ENCODE measurements at regions not wholly inside any gene's neighbourhood (a gene's known extent, or its start where the extent isn't known, plus 50 kb on each side); places are given as distances from the start of the nearest gene placed in this dataset.

DNA sequence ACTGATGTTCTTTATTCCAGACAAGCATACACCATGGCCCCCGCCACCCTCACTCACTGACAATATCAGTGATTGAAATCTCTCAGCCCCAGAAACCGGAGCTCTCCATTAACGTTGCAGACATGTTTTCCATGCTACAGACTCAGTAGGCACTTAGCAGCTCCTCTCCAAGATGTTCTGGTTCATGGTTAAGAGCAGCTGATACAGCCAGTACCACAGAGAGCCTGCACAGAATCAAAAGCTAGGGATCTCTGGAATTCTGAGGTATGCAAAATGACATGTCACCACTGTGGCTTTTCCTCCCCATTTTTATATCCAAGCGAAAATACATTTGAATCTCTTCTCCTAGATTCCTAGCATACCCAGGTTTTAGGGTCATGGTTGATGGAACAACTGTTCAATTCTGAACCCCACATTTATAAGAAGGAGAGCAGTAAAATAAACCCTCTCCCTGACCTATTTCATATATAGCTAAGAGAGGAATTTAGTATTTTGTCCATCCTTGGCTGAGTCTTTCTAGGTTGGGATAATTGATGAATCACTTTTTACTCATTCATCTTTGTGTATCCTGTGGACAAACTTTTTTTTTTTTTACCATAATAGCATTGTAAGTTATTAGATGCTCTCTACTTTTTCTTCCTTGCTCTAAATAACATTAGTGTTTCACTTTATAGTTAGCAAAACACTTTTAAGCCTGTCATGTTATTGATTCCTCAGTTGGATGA, 488.4 kb upstream of the PIK3C3 start:
- H3K4me2 ChIP-seq (ENCODE audit: insufficient read depth, low read length) = no peak overlapping the region
- H3K9ac ChIP-seq (replicated peaks; ENCODE audit: extremely low read depth, insufficient read depth, low read length) = no peak overlapping the region
- CTCF ChIA-PET = no interaction called here
- H3K4me3 ChIP-seq (replicated peaks in 1 of 3; ENCODE audit: insufficient read depth in 1 of 3, low read depth in 1 of 3, low read length in 3 of 3) = no peak overlapping the region
- H2AFZ ChIP-seq (ENCODE audit: low read depth, low read length) = no peak overlapping the region
- H3K79me2 ChIP-seq (ENCODE audit: control insufficient read depth, insufficient read depth, low read length) = no peaks in the 10 kb centered on the region
- H3K4me1 ChIP-seq (ENCODE audit: control insufficient read depth, extremely low read depth, insufficient read depth, low read length) = no peaks in the 10 kb centered on the region
- POLR2A ChIA-PET = no interaction called here
- H3K27me3 ChIP-seq (ENCODE audit: control insufficient read depth in 2 of 2, insufficient read depth in 2 of 2, low read length in 2 of 2) = no peaks in the 10 kb centered on the region
- dilution Hi-C loops (cut with MboI; ENCODE audit: extremely low pct_ligation_motif_present, low sequenced_read_pairs) (no loop called here), intact Hi-C loops (cut with micrococcal nuclease) (no loop called here)
- no peaks in the 10 kb centered on the region for H3K9me3 ChIP-seq (replicated peaks; ENCODE audit: control insufficient read depth, insufficient read depth, low read length)
- no TSS peak for BruUV-seq (replicated peaks)
- FAIRE-seq (no peak), DNase-seq (ENCODE audit: low read depth, low spot score) (no peak)
- no peak overlapping the region for H3K27ac ChIP-seq (ENCODE audit: insufficient read depth, low read depth, low read length)
- no peaks in the 10 kb centered on the region for H4K20me1 ChIP-seq (replicated peaks; ENCODE audit: control insufficient read depth, extremely low read depth, insufficient read depth, low read length)
- H3K9me1 ChIP-seq (replicated peaks; ENCODE audit: control insufficient read depth, extremely low read depth, insufficient read depth, low read length) = no peaks in the 10 kb centered on the region
- no peaks in the 10 kb centered on the region for H3K36me3 ChIP-seq (ENCODE audit: control insufficient read depth in 2 of 2, extremely low read depth in 1 of 2, insufficient read depth in 2 of 2, low read length in 2 of 2)
- TF ChIP-seq, protein P1, sequence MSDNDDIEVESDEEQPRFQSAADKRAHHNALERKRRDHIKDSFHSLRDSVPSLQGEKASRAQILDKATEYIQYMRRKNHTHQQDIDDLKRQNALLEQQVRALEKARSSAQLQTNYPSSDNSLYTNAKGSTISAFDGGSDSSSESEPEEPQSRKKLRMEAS (IDR thresholded peaks at IDR 0.05; ENCODE audit: insufficient read depth, insufficient read length) = no peak
- TF ChIP-seq POLR2AphosphoS5 (IDR thresholded peaks at IDR 0.05; ENCODE audit: insufficient read depth, low read depth, low read length) (no peak), MYC (IDR thresholded peaks at IDR 0.05; ENCODE audit: low read depth, low read length) (no peak), FOS (IDR thresholded peaks at IDR 0.05; ENCODE audit: borderline replicate concordance, insufficient read depth, low read length) (no peak), GATA2 (IDR thresholded peaks at IDR 0.05; ENCODE audit: insufficient read depth, insufficient read length, low read depth, low read length) (no peak), JUN (IDR thresholded peaks at IDR 0.05; ENCODE audit: borderline replicate concordance, insufficient read depth, insufficient read length, low read depth) (no peak), EZH2 (IDR thresholded peaks at IDR 0.05; ENCODE audit: borderline replicate concordance, low read depth, low read length, severe bottlenecking) (no peak)
- TF ChIP-seq, protein P2, sequence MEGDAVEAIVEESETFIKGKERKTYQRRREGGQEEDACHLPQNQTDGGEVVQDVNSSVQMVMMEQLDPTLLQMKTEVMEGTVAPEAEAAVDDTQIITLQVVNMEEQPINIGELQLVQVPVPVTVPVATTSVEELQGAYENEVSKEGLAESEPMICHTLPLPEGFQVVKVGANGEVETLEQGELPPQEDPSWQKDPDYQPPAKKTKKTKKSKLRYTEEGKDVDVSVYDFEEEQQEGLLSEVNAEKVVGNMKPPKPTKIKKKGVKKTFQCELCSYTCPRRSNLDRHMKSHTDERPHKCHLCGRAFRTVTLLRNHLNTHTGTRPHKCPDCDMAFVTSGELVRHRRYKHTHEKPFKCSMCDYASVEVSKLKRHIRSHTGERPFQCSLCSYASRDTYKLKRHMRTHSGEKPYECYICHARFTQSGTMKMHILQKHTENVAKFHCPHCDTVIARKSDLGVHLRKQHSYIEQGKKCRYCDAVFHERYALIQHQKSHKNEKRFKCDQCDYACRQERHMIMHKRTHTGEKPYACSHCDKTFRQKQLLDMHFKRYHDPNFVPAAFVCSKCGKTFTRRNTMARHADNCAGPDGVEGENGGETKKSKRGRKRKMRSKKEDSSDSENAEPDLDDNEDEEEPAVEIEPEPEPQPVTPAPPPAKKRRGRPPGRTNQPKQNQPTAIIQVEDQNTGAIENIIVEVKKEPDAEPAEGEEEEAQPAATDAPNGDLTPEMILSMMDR (IDR thresholded peaks at IDR 0.05; ENCODE audit: extremely low read depth in 1 of 2, insufficient read depth in 1 of 2, low read depth in 1 of 2, low read length in 2 of 2) = no peak

Data from endothelial cell of umbilical vein (primary cell).